ENCODE measurements at regions not wholly inside any gene's neighbourhood (a gene's known extent, or its start where the extent isn't known, plus 50 kb on each side); places are given as distances from the start of the nearest gene placed in this dataset.

GRCh38 chr2:240287011-240287410 is 146.6 kb upstream of the OTOS start:
- no peak for DNase-seq (ENCODE audit: low spot score)

GRCh38 chr2:240287496-240288086 is 147.1 kb upstream of the OTOS start:
- DNase-seq (ENCODE audit: low spot score): no peak

DNA sequence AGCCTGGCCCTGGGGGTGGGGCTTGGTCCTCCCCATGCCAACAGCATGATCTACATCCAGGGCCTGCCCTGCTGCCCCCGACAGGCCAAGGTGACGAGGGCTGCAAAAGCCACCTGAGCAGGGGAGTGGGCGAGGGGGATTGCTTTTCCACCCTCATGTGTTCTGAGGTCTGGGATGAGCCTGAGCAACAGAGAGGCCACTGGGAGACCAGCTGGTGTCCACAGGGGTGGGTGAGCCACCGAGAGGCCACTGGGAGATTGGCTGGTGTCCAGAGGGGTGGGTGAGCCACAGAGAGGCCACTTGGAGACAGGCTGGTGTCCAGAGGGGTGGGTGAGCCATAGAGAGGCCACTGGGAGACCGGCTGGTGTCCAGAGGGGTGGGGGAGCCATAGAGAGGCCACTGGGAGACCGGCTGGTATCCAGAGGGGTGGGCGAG is 147.4 kb upstream of the GPC1 start:
- no peak for DNase-seq (ENCODE audit: low spot score)

GRCh38 chr2:240289701-240290431 is 145.6 kb upstream of the GPC1 start:
- DNase-seq (ENCODE audit: low spot score): no peak

GRCh38 chr2:240290432-240291336 is 144.8 kb upstream of the GPC1 start:
- DNase-seq (ENCODE audit: low spot score): no peak

DNA sequence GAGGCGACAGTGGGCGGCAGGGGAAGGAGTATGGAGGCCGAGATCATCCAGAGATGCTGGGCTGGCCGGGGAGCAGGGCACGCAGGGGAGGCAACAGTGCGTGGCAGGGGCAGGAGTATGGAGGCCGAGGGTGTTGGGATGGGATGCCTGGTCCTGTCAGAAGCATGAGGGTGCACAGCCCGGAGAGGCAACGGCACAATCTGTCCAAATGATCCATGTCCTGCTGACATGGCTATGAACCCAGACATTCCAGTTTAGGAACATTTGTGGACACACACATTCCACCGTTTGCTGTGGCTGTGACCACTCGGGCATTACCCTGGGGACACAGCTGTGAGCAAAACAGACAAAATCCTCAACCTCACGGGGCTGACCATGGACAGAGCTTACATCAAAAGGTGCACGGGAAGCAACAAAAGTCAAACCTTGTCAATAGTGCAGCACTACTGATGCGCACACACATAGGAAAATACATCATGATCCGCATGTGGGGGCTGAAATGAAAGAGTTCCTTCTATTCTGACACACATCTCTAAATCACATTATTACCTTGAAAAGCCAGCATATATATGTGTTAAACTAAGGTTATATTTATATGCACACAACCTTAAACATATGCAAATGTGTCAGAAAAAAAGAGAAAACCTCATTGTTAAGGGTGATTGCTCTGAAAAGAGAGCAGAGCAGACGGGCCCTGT is 144.0 kb upstream of the GPC1 start:
- no peak for DNase-seq (ENCODE audit: low spot score)

DNA sequence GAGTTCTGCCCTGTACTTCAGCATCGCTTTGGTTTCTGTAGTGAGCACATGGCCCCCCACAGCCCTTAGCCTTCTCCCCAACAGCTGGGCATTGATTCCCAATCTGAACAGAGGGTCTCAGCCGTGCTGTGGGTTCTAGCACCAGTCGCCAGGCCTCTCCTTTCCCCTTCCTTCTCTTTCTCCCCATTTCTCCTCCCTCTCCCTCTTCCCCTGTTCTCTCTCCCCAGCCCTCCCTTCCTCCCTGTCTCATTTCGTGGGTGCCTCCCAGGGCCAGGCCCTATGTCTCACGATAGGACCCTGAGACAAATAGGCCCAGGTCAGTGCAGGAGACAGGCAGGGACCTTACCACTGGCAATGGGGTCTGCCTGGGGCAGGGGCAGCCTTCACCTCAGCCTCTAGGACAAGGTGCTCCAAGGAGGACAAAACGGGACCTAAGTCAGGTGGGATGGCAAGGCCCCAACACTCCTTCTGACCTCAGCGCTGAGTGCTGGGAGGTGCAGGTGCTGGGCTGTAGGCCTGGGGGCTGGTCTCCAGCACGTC is 143.4 kb upstream of the GPC1 start:
- DNase-seq (ENCODE audit: low spot score): no peak

GRCh38 chr2:240292619-240293525 is 142.6 kb upstream of the GPC1 start:
- no peak for DNase-seq (ENCODE audit: low spot score)

DNA sequence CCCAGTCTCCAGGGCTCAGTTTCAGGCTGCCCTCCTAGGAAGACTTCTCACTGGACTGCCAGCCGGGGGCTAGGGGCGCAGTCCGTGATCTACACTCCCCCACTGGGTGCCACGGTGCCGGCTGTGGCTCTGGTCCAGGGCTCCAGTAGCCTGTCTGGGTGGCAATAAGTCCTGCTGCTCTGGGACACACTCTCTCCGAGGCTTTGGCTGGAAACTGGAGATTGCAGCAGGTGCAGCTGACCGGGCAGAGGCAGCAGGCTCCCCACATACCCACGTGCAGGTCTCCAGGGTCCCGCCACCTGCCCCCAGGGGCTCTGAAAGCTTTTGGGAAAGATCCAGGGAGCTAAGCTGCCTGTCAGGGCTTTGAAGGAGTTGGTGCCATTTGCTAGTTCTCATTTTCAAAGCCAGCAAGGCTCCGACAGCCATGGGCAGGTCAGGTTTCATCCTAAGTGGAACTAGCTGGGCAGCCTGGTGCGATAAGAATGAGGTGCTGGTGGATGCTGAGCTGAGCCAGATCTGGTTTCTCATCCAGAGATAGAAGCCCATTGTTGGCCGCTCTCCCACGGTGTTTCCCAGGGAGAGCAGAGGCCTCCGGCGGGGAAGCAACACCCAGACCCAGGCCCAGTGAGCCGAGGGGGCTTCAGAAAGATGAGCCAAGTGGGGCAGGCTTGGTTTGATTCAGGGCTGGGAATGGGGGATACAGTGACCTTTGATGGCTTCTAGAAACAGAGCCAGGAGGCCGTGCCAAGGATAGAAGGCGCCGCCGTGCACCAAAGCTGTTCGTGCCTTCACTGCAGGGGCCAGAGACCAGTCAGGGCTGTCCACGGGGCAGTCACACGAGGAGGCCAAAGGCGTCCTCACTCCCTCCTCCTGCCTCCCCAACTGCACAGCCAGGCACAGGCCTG is 141.7 kb upstream of the GPC1 start:
- DNase-seq (ENCODE audit: low spot score): no peak

DNA sequence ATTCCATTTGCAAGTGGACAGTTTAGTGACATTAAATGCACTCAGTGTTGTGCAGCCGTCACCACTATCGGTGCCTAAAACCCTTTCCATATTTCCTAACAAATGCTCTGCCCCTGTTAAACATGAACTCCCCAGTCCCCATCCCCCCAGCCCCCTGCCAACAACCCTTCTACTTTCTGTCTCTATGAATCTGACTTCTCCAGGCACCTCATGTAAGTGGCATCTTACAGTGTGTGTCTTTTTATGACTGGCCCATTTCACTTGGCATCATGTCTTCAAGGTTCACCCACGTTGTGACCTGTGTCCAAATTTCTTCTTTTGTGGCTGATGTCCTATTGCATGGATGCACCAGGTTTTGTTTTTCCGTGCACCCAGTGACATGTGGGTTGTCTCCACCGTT is 140.9 kb upstream of the GPC1 start:
- DNase-seq (ENCODE audit: low spot score): no peak

- no peak for DNase-seq (ENCODE audit: low spot score)
Measured at GRCh38 chr2:240295256-240296103, 140.0 kb upstream of the GPC1 start.

- DNase-seq (ENCODE audit: low spot score): no peak
Measured at GRCh38 chr2:240296104-240296406, 139.4 kb upstream of the GPC1 start.

- DNase-seq (ENCODE audit: low spot score): no peak
Measured at GRCh38 chr2:240296476-240297255, 138.8 kb upstream of the GPC1 start.

GRCh38 chr2:240297256-240298116 is 138.0 kb upstream of the GPC1 start:
- no peak for DNase-seq (ENCODE audit: low spot score)

- no peak for DNase-seq (ENCODE audit: low spot score)
Measured at GRCh38 chr2:240298117-240298790, 137.2 kb upstream of the GPC1 start.

GRCh38 chr2:240298803-240299709 is 136.4 kb upstream of the GPC1 start:
- no peak for DNase-seq (ENCODE audit: low spot score)

Measured in HuH-7 (cell line).